ENCODE measurements at regions not wholly inside any gene's neighbourhood (a gene's known extent, or its start where the extent isn't known, plus 50 kb on each side); places are given as distances from the start of the nearest gene placed in this dataset.

- ATAC-seq (no peak), DNase-seq (ENCODE audit: low read depth in 1 of 2, low spot score in 1 of 2) (no peak), FAIRE-seq (no peak)
- ChIA-PET CTCF (no interaction called here), POLR2A (no interaction called here)
- Histone ChIP-seq H3K4me3 (no peak overlapping the region), H3K4me2 (no peak overlapping the region), H3K4me1 (no peaks in the 10 kb centered on the region), H3K27ac (no peak overlapping the region), H3K9me3 (no peaks in the 10 kb centered on the region; the same call in 2 of the 3 replicates)
- TF ChIP-seq BHLHE40 (IDR thresholded peaks at IDR 0.05; ENCODE audit: low read depth, low read length) (no peak), ELK1 (IDR thresholded peaks at IDR 0.05; ENCODE audit: low read depth, low read length) (no peak), ZNF302 (CRISPR knock-in tag; IDR thresholded peaks at IDR 0.05) (no peak), PHF8 (IDR thresholded peaks at IDR 0.05; ENCODE audit: borderline replicate concordance, low read depth) (no peak), NFE2L2 (conservative IDR thresholded peaks at IDR 0.05; ENCODE audit: low read length) (no peak), EHMT2 (IDR thresholded peaks at IDR 0.05; ENCODE audit: low read depth) (no peak), ZFP36 (IDR thresholded peaks at IDR 0.05; ENCODE audit: borderline replicate concordance, partially characterized antibody) (no peak), EP300 (IDR thresholded peaks at IDR 0.05) (no peak), REST (IDR thresholded peaks at IDR 0.05) (no peak), HOXB13 (CRISPR knock-in tag; IDR thresholded peaks at IDR 0.05; ENCODE audit: low read depth) (no peak), CEBPB (IDR thresholded peaks at IDR 0.05) (no peak), POLR2A (IDR thresholded peaks at IDR 0.05; ENCODE audit: low read length) (no peak)
- TF ChIP-seq, protein P1, sequence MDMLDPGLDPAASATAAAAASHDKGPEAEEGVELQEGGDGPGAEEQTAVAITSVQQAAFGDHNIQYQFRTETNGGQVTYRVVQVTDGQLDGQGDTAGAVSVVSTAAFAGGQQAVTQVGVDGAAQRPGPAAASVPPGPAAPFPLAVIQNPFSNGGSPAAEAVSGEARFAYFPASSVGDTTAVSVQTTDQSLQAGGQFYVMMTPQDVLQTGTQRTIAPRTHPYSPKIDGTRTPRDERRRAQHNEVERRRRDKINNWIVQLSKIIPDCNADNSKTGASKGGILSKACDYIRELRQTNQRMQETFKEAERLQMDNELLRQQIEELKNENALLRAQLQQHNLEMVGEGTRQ (IDR thresholded peaks at IDR 0.05) = no peak
- TF ChIP-seq, protein P2, sequence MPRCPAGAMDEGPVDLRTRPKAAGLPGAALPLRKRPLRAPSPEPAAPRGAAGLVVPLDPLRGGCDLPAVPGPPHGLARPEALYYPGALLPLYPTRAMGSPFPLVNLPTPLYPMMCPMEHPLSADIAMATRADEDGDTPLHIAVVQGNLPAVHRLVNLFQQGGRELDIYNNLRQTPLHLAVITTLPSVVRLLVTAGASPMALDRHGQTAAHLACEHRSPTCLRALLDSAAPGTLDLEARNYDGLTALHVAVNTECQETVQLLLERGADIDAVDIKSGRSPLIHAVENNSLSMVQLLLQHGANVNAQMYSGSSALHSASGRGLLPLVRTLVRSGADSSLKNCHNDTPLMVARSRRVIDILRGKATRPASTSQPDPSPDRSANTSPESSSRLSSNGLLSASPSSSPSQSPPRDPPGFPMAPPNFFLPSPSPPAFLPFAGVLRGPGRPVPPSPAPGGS (IDR thresholded peaks at IDR 0.05) = no peak
- TF ChIP-seq, protein P3, sequence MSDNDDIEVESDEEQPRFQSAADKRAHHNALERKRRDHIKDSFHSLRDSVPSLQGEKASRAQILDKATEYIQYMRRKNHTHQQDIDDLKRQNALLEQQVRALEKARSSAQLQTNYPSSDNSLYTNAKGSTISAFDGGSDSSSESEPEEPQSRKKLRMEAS (IDR thresholded peaks at IDR 0.05) = no peak
- TF ChIP-seq, protein P4, sequence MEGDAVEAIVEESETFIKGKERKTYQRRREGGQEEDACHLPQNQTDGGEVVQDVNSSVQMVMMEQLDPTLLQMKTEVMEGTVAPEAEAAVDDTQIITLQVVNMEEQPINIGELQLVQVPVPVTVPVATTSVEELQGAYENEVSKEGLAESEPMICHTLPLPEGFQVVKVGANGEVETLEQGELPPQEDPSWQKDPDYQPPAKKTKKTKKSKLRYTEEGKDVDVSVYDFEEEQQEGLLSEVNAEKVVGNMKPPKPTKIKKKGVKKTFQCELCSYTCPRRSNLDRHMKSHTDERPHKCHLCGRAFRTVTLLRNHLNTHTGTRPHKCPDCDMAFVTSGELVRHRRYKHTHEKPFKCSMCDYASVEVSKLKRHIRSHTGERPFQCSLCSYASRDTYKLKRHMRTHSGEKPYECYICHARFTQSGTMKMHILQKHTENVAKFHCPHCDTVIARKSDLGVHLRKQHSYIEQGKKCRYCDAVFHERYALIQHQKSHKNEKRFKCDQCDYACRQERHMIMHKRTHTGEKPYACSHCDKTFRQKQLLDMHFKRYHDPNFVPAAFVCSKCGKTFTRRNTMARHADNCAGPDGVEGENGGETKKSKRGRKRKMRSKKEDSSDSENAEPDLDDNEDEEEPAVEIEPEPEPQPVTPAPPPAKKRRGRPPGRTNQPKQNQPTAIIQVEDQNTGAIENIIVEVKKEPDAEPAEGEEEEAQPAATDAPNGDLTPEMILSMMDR (IDR thresholded peaks at IDR 0.05) = no peak
- 3% methylated on average over 4 of the region's 4 CpGs for WGBS (ENCODE audit: missing lambda C conversion rate)
Observed at GRCh38 chr20:7330850-7331249, 563.4 kb downstream of the BMP2 start.

DNA sequence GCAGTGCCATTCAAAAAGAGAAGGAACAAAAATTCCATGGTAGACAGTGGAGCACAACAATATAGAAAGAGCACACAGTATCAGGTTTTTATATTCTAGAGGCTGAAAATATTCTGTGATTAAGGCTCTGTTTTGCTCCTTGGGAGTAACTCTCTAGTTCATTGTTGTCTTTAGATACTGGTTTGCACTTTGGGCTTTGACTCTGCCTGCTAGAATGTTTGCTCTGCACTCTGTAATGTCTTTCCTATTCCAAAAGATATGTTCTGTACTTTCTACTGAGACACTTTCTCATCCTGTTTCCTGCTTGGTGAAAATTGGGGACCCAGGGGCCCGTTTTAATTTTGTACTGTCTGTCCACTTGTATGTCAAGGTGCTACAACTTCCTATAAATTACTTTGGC, 564.7 kb downstream of the BMP2 start:
- Histone ChIP-seq H3K4me3 (no peak overlapping the region), H3K9me3 (no peaks in the 10 kb centered on the region; the same call in 2 of the 3 replicates), H3K27ac (no peak overlapping the region), H3K4me1 (no peaks in the 10 kb centered on the region), H3K4me2 (no peak overlapping the region)
- DNase-seq (ENCODE audit: low read depth in 1 of 2, low spot score in 1 of 2) (no peak), ATAC-seq (no peak), FAIRE-seq (no peak)
- 0% methylated on average over 1 of the region's 1 CpG for WGBS (ENCODE audit: missing lambda C conversion rate)
- TF ChIP-seq ZNF302 (CRISPR knock-in tag; IDR thresholded peaks at IDR 0.05) = no peak
- TF ChIP-seq KDM5A (IDR thresholded peaks at IDR 0.05) = no peak
- TF ChIP-seq KDM1A (IDR thresholded peaks at IDR 0.05; ENCODE audit: low read depth) = no peak
- TF ChIP-seq CHD2 (IDR thresholded peaks at IDR 0.05; ENCODE audit: low read length, partially characterized antibody) = no peak
- no peak for TF ChIP-seq MYC (IDR thresholded peaks at IDR 0.05; ENCODE audit: borderline replicate concordance, low read length)
- no peak for TF ChIP-seq EP300 (IDR thresholded peaks at IDR 0.05)
- TF ChIP-seq, protein P2 (IDR thresholded peaks at IDR 0.05) = no peak
- no peak for TF ChIP-seq ZSCAN20 (CRISPR knock-in tag; IDR thresholded peaks at IDR 0.05)
- TF ChIP-seq EHF (CRISPR knock-in tag; IDR thresholded peaks at IDR 0.05) = no peak
- no peak for TF ChIP-seq MAFK (IDR thresholded peaks at IDR 0.05; ENCODE audit: partially characterized antibody)
- TF ChIP-seq FOXS1 (CRISPR knock-in tag; IDR thresholded peaks at IDR 0.05) = no peak
- TF ChIP-seq, protein P4 (IDR thresholded peaks at IDR 0.05) = no peak
- TF ChIP-seq BHLHE40 (IDR thresholded peaks at IDR 0.05; ENCODE audit: low read depth, low read length) = no peak
- no peak for TF ChIP-seq SMC3 (IDR thresholded peaks at IDR 0.05)
- POLR2A ChIA-PET = no interaction called here
- CTCF ChIA-PET = no interaction called here

Measured in A549 (cell line).